Neural progenitor cell (in vitro differentiated cells): ENCODE measurements at regions not wholly inside any gene's neighbourhood (a gene's known extent, or its start where the extent isn't known, plus 50 kb on each side); places are given as distances from the start of the nearest gene placed in this dataset.
A peak's percentile ranks its signal among the peaks of the same experiment; 100 is the strongest.

Source experiments
- CTCF ChIP-seq: fragments of 200-600 bp; sonication (generic); IDR thresholded peaks from 2 replicates; pipeline ENCODE4 v1.5.1; 2017; ENCODE audit warnings: antibody characterized with exemption, mild to moderate bottlenecking
- EZH2phosphoT487 ChIP-seq: fragments of 200-600 bp; sonication (generic); IDR thresholded peaks from 2 replicates; pipeline ENCODE4 v1.6.1; 2017; ENCODE audit warnings: antibody characterized with exemption

GRCh38 chr12:16118586-16118985 lies 158.9 kb downstream of the SLC15A5 start:
- TF ChIP-seq CTCF = no peak
- peak; percentile 29 for TF ChIP-seq EZH2phosphoT487
